ENCODE measurements at regions not wholly inside any gene's neighbourhood (a gene's known extent, or its start where the extent isn't known, plus 50 kb on each side); places are given as distances from the start of the nearest gene placed in this dataset.

DNA sequence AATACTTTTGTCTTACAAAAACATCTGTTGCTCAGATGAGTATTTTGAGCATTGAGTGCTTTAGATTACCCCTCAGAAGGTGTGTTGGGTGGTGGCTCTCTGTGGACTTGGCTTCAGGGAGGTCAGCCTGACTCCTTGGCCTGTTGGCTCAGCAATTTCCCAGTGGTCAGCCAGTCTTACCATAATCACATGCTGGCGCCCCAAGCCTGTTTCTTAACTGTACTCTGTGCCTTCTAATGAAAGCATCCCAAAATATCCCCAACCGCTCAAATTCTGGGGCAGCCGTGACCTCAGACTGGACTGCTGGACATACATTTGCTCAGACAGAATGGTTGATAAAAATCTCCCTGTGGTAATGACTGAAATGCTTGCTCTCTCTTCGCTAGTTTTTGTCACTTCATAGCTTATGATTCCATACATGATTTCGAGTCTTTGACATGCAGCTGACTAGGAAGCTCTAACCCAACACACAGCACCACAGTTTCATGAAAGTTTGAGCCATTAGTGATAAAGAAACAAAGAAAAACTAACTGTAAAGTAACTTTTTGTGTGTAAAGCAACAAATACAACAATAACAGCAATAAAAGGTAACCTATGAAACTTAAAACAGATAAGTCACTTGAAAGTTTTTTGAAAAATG, 562.2 kb upstream of the MEF2C start:
- DNase-seq (ENCODE audit: low read depth, low spot score) (no peak), ATAC-seq (no peak)
- no peaks in the 10 kb centered on the region for H3K27me3 ChIP-seq (ENCODE audit: control insufficient read depth, insufficient read depth, low read length)
- no peaks in the 10 kb centered on the region for H3K9me3 ChIP-seq (ENCODE audit: control insufficient read depth, insufficient read depth, low read depth, low read length)
- in situ Hi-C loops (cut with HindIII; ENCODE audit: low pct_unique_long_range_greater_than_20kb, low sequenced_read_pairs) (no loop called here), intact Hi-C loops (cut with micrococcal nuclease; ENCODE audit: unreplicated experiment) (no loop called here)
- POLR2A ChIA-PET = no interaction called here
- no peak overlapping the region for H3K27ac ChIP-seq (ENCODE audit: low read length)
- no peak overlapping the region for H3K4me3 ChIP-seq (ENCODE audit: low read depth in 2 of 2, low read length in 2 of 2)
- no TSS peak for BruUV-seq (replicated peaks)
- H3K4me1 ChIP-seq (ENCODE audit: control insufficient read depth, insufficient read depth, low read length) = no peaks in the 10 kb centered on the region
- no peaks in the 10 kb centered on the region for H3K36me3 ChIP-seq (ENCODE audit: control insufficient read depth, insufficient read depth, low read length)
- CTCF ChIA-PET = no interaction called here
- TF ChIP-seq, protein P1, sequence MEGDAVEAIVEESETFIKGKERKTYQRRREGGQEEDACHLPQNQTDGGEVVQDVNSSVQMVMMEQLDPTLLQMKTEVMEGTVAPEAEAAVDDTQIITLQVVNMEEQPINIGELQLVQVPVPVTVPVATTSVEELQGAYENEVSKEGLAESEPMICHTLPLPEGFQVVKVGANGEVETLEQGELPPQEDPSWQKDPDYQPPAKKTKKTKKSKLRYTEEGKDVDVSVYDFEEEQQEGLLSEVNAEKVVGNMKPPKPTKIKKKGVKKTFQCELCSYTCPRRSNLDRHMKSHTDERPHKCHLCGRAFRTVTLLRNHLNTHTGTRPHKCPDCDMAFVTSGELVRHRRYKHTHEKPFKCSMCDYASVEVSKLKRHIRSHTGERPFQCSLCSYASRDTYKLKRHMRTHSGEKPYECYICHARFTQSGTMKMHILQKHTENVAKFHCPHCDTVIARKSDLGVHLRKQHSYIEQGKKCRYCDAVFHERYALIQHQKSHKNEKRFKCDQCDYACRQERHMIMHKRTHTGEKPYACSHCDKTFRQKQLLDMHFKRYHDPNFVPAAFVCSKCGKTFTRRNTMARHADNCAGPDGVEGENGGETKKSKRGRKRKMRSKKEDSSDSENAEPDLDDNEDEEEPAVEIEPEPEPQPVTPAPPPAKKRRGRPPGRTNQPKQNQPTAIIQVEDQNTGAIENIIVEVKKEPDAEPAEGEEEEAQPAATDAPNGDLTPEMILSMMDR (IDR thresholded peaks at IDR 0.05) = no peak
- TF ChIP-seq POLR2AphosphoS5 (IDR thresholded peaks at IDR 0.05; ENCODE audit: low read depth, low read length) (no peak), TCF7L2 (IDR thresholded peaks at IDR 0.05; ENCODE audit: low read depth, low read length) (no peak), SIN3A (IDR thresholded peaks at IDR 0.05; ENCODE audit: borderline replicate concordance, insufficient read depth, low read depth, low read length) (no peak)
- TF ChIP-seq, protein P2, sequence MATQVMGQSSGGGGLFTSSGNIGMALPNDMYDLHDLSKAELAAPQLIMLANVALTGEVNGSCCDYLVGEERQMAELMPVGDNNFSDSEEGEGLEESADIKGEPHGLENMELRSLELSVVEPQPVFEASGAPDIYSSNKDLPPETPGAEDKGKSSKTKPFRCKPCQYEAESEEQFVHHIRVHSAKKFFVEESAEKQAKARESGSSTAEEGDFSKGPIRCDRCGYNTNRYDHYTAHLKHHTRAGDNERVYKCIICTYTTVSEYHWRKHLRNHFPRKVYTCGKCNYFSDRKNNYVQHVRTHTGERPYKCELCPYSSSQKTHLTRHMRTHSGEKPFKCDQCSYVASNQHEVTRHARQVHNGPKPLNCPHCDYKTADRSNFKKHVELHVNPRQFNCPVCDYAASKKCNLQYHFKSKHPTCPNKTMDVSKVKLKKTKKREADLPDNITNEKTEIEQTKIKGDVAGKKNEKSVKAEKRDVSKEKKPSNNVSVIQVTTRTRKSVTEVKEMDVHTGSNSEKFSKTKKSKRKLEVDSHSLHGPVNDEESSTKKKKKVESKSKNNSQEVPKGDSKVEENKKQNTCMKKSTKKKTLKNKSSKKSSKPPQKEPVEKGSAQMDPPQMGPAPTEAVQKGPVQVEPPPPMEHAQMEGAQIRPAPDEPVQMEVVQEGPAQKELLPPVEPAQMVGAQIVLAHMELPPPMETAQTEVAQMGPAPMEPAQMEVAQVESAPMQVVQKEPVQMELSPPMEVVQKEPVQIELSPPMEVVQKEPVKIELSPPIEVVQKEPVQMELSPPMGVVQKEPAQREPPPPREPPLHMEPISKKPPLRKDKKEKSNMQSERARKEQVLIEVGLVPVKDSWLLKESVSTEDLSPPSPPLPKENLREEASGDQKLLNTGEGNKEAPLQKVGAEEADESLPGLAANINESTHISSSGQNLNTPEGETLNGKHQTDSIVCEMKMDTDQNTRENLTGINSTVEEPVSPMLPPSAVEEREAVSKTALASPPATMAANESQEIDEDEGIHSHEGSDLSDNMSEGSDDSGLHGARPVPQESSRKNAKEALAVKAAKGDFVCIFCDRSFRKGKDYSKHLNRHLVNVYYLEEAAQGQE (IDR thresholded peaks at IDR 0.05; ENCODE audit: insufficient read depth in 1 of 2, low read depth in 2 of 2, low read length in 1 of 2) = no peak

DNA sequence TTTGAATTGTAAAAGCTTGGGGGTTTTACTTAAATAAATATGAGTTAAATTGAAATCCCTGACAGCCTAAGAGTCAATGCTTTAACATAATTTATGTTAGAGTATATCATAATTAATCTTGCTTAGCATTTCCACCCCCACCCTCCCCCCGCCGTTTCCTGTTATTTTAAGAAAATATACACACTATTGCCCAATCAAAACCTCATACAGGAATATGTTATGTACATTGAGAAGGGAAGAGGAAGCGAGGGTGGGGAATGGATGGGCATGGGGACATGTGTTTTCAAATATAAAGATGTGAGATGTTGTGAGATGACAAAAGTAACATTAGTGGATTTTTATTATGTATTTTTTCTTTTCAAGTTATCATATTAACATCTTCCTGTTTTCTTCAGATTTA, 561.1 kb upstream of the MEF2C start:
- no TSS peak for BruUV-seq (replicated peaks)
- TF ChIP-seq, protein P1 (IDR thresholded peaks at IDR 0.05) = no peak
- TF ChIP-seq POLR2AphosphoS5 (IDR thresholded peaks at IDR 0.05; ENCODE audit: low read depth, low read length) (no peak), TCF7L2 (IDR thresholded peaks at IDR 0.05; ENCODE audit: low read depth, low read length) (no peak), SIN3A (IDR thresholded peaks at IDR 0.05; ENCODE audit: borderline replicate concordance, insufficient read depth, low read depth, low read length) (no peak)
- TF ChIP-seq, protein P2 (IDR thresholded peaks at IDR 0.05; ENCODE audit: insufficient read depth in 1 of 2, low read depth in 2 of 2, low read length in 1 of 2) = no peak
- Histone ChIP-seq H3K4me1 (ENCODE audit: control insufficient read depth, insufficient read depth, low read length) (no peaks in the 10 kb centered on the region), H3K36me3 (ENCODE audit: control insufficient read depth, insufficient read depth, low read length) (no peaks in the 10 kb centered on the region), H3K4me3 (ENCODE audit: low read depth in 2 of 2, low read length in 2 of 2) (no peak overlapping the region), H3K27ac (ENCODE audit: low read length) (no peak overlapping the region), H3K9me3 (ENCODE audit: control insufficient read depth, insufficient read depth, low read depth, low read length) (no peaks in the 10 kb centered on the region), H3K27me3 (ENCODE audit: control insufficient read depth, insufficient read depth, low read length) (no peaks in the 10 kb centered on the region)
- in situ Hi-C loops (cut with HindIII; ENCODE audit: low pct_unique_long_range_greater_than_20kb, low sequenced_read_pairs) = no loop called here
- no peak for DNase-seq (ENCODE audit: low read depth, low spot score)
- POLR2A ChIA-PET = no interaction called here
- CTCF ChIA-PET = no interaction called here
- intact Hi-C loops (cut with micrococcal nuclease; ENCODE audit: unreplicated experiment) = no loop called here
- ATAC-seq = no peak
